Ishikawa (cell line): ENCODE measurements at regions not wholly inside any gene's neighbourhood (a gene's known extent, or its start where the extent isn't known, plus 50 kb on each side); places are given as distances from the start of the nearest gene placed in this dataset.

Experiments
- CEBPB ChIP-seq: IDR thresholded peaks from 2 replicates; pipeline ENCODE4 v1.6.1; 2012
- EGR1 ChIP-seq: IDR thresholded peaks from 2 replicates; pipeline ENCODE4 v1.6.1; 2012
- TAF1 ChIP-seq: IDR thresholded peaks from 2 replicates; pipeline ENCODE4 v1.6.1; 2012; ENCODE audit warnings: low read depth, mild to moderate bottlenecking
- TEAD4 ChIP-seq: IDR thresholded peaks from 2 replicates; pipeline ENCODE4 v1.6.1; 2012

DNA sequence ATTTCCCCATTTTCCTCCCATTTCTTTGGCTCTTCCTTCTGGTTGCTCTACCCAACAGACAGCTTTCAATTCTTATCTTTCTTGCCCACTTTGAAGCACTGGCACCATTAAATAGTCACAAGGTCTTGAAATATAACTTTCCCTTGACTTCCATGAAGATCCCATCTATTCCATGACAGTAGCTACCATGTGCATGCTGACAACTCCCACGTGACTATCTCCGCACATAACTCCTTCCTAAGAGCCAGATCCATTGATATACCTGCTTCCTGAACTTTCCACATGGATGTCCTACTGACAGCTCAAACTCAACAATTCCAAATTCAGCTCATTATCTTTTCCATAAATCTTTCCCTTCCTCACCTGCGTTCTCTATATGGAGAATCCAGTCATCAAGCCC is 101.4 kb downstream of the RIN2 start:
- TF ChIP-seq TEAD4 = no peak
- no peak for TF ChIP-seq EGR1
- no peak for TF ChIP-seq TAF1
- TF ChIP-seq CEBPB = no peak
